HepG2 (cell line): ENCODE measurements at regions not wholly inside any gene's neighbourhood (a gene's known extent, or its start where the extent isn't known, plus 50 kb on each side); places are given as distances from the start of the nearest gene placed in this dataset.

ENCODE experiments used
- ATAC-seq: fragments of 200-7000 bp; cut with Tn5 transposase; 3 replicates; pipeline ENCODE4 v1.9.1; 2020; ENCODE audit warnings: mild to moderate bottlenecking, moderate library complexity
- BruUV-seq: library from RNA; stranded (reverse); fragments of 400-500 nt; replicated peaks from 2 replicates; lab custom pipeline; 2021; lab: Mats Ljungman, UMichigan
- CTCF ChIA-PET: fragments of 300-600 bp; formaldehyde crosslinking; extraction: SDS; loops from one replicate; lab custom pipeline; 2021; ENCODE audit warnings: low total read pairs, inconsistent platforms, low intra/inter-chr PET ratio; lab: Yijun Ruan, JAX
- POLR2A ChIA-PET: fragments of 350-600 bp; sonication (Branson Sonifier 250); formaldehyde crosslinking; loops from one replicate; lab custom pipeline; 2020; ENCODE audit warnings: antibody characterized with exemption, inconsistent platforms; lab: Yijun Ruan, JAX
- DNase-seq: peaks from one replicate; pipeline ENCODE4 v3.0.0-alpha.2; 2015; ENCODE audit warnings: low spot score
- FAIRE-seq: peaks from 3 replicates; lab custom pipeline; 2011; peaks lifted over from hg19 to GRCh38; lab: Jason Lieb, UNC
- H2AFZ ChIP-seq: one replicate; pipeline ENCODE4 v1.6.1; 2011; ENCODE audit warnings: low read length, inconsistent platforms
- H3K27ac ChIP-seq: fragments of 300-600 bp; 3 replicates; pipeline ENCODE4 v1.8.0; 2011; ENCODE audit warnings: mixed run types, mild to moderate bottlenecking, mixed read lengths, low read length, inconsistent platforms; ENCODE audit not compliant: insufficient read depth; ENCODE audit errors: extremely low read length
- H3K27me3 ChIP-seq, 2 experiments: fragments of 200-600 bp in 1 of 2; 2 replicates in 1 of 2; 3 replicates in 1 of 2; pipeline versions ENCODE4 v1.6.0 to v1.8.0; 2011; ENCODE audit warnings: low read length in 2 of 2, mild to moderate bottlenecking in 2 of 2, moderate library complexity in 2 of 2, inconsistent platforms in 1 of 2; ENCODE audit not compliant: insufficient read depth in 2 of 2, control insufficient read depth in 1 of 2
- H3K36me3 ChIP-seq, 2 experiments: fragments of 200-600 bp in 1 of 2; replicated peaks in 1 of 2; 2 replicates in 1 of 2; 3 replicates in 1 of 2; pipeline versions ENCODE4 v1.5.1 to v1.8.0; 2011; ENCODE audit warnings: low read length in 2 of 2, inconsistent platforms in 1 of 2; ENCODE audit not compliant: insufficient read depth in 2 of 2, control insufficient read depth in 1 of 2
- H3K4me1 ChIP-seq: 2 replicates; pipeline ENCODE4 v1.5.1; 2012; ENCODE audit warnings: low read length, inconsistent platforms; ENCODE audit not compliant: insufficient read depth
- H3K4me2 ChIP-seq: 2 replicates; pipeline ENCODE4 v1.6.0; 2011; ENCODE audit warnings: low read depth, low read length, inconsistent platforms
- H3K4me3 ChIP-seq, 3 experiments: fragments of 200-600 bp in 1 of 3; sonication (generic), shearing (Covaris generic) in 1 of 3; replicated peaks in 1 of 3; 2 replicates each; pipeline ENCODE4 v1.5.1; 2011 to 2016; ENCODE audit warnings: low read length in 3 of 3, inconsistent platforms in 2 of 3, low read depth in 2 of 3, mild to moderate bottlenecking in 2 of 3, control low read depth in 1 of 3, mixed read lengths in 1 of 3; ENCODE audit not compliant: insufficient read depth in 1 of 3
- H3K79me2 ChIP-seq: one replicate; pipeline ENCODE4 v1.6.1; 2011; ENCODE audit warnings: low read length, inconsistent platforms; ENCODE audit not compliant: insufficient read depth
- H3K9ac ChIP-seq: 2 replicates; pipeline ENCODE4 v1.6.0; 2011; ENCODE audit warnings: mild to moderate bottlenecking, low read depth, low read length, inconsistent platforms; ENCODE audit not compliant: insufficient read depth
- H3K9me3 ChIP-seq: 2 replicates; pipeline ENCODE4 v1.5.1; 2012; ENCODE audit warnings: mild to moderate bottlenecking, low read length
- H4K20me1 ChIP-seq: 2 replicates; pipeline ENCODE4 v1.6.0; 2011; ENCODE audit warnings: inconsistent platforms, mild to moderate bottlenecking, low read length, moderate library complexity; ENCODE audit not compliant: insufficient read depth
- ATAD3A ChIP-seq: sonication (generic); formaldehyde crosslinking; IDR thresholded peaks from 2 replicates; pipeline ENCODE4 v1.4.0; 2020; ENCODE audit warnings: missing genetic modification reagents
- ATRX ChIP-seq: sonication (generic); formaldehyde crosslinking; IDR thresholded peaks from 2 replicates; pipeline ENCODE4 v1.4.0; 2020; ENCODE audit warnings: missing genetic modification reagents, borderline replicate concordance
- CEBPG ChIP-seq: IDR thresholded peaks from 2 replicates; pipeline ENCODE4 v1.6.1; 2016
- DNMT3B ChIP-seq: conservative IDR thresholded peaks from 2 replicates; pipeline ENCODE4 v1.6.1; 2016; ENCODE audit warnings: missing biosample characterization, control low read depth
- ETV6 ChIP-seq: sonication (generic); formaldehyde crosslinking; conservative IDR thresholded peaks from 2 replicates; pipeline ENCODE4 v1.4.0; 2020; ENCODE audit warnings: missing genetic modification reagents
- FOXC1 ChIP-seq: sonication (generic); formaldehyde crosslinking; IDR thresholded peaks from 2 replicates; pipeline ENCODE4 v1.8.0; 2022; ENCODE audit warnings: mild to moderate bottlenecking, missing genetic modification reagents, borderline replicate concordance
- HDAC1 ChIP-seq: sonication (generic); formaldehyde crosslinking; IDR thresholded peaks from 2 replicates; pipeline ENCODE4 v1.5.1; 2020; ENCODE audit warnings: mild to moderate bottlenecking, missing genetic modification reagents
- HMG20B ChIP-seq: conservative IDR thresholded peaks from 2 replicates; pipeline ENCODE4 v1.6.1; 2016; ENCODE audit warnings: missing genetic modification reagents, missing compliant biosample characterization
- JUNB ChIP-seq: sonication (generic); formaldehyde crosslinking; IDR thresholded peaks from 2 replicates; pipeline ENCODE4 v1.8.0; 2022; ENCODE audit warnings: missing genetic modification reagents, mild to moderate bottlenecking, borderline replicate concordance
- PHF21A ChIP-seq: sonication (generic); formaldehyde crosslinking; IDR thresholded peaks from 2 replicates; pipeline ENCODE4 v1.5.0; 2020; ENCODE audit warnings: mild to moderate bottlenecking, missing genetic modification reagents
- REPIN1 ChIP-seq: sonication (generic); formaldehyde crosslinking; IDR thresholded peaks from 2 replicates; pipeline ENCODE4 v1.8.0; 2022; ENCODE audit warnings: missing genetic modification reagents, low read depth, mild to moderate bottlenecking, borderline replicate concordance
- ZFX ChIP-seq: sonication (generic); formaldehyde crosslinking; IDR thresholded peaks from 2 replicates; pipeline ENCODE4 v1.4.0; 2020; ENCODE audit warnings: mild to moderate bottlenecking, low read depth, missing genetic modification reagents, moderate library complexity
- ZNF441 ChIP-seq: sonication (generic); formaldehyde crosslinking; IDR thresholded peaks from 2 replicates; pipeline ENCODE4 v1.7.0; 2021; ENCODE audit warnings: missing genetic modification reagents, borderline replicate concordance
- ZNF451 ChIP-seq: sonication (generic); formaldehyde crosslinking; IDR thresholded peaks from 2 replicates; pipeline ENCODE4 v1.5.0; 2020; ENCODE audit warnings: mild to moderate bottlenecking, missing genetic modification reagents
- ZNF557 ChIP-seq: sonication (generic); formaldehyde crosslinking; IDR thresholded peaks from 2 replicates; pipeline ENCODE4 v1.4.0; 2020; ENCODE audit warnings: missing genetic modification reagents
- ZNF788 ChIP-seq: sonication (generic); formaldehyde crosslinking; IDR thresholded peaks from 2 replicates; pipeline ENCODE4 v1.5.0; 2020; ENCODE audit warnings: mild to moderate bottlenecking, missing genetic modification reagents, borderline replicate concordance
- ZNF883 ChIP-seq: sonication (generic); formaldehyde crosslinking; IDR thresholded peaks from 2 replicates; pipeline ENCODE4 v1.5.1; 2020; ENCODE audit warnings: mild to moderate bottlenecking, missing genetic modification reagents; ENCODE audit errors: not compliant biosample characterization
- ZSCAN20 ChIP-seq: sonication (generic); formaldehyde crosslinking; IDR thresholded peaks from 2 replicates; pipeline ENCODE4 v1.4.0; 2020; ENCODE audit warnings: missing genetic modification reagents, mild to moderate bottlenecking, borderline replicate concordance
- WGBS: methylation state at CpG from one replicate; pipeline ENCODE4 v1.1.6; 2017; ENCODE audit warnings: low lambda C conversion rate; 5-methylcytosine and 5-hydroxymethylcytosine counted together
- in situ Hi-C: cut with HindIII; loops from 2 replicates; pipeline ENCODE4 v1.10.0; 2017; ENCODE audit warnings: low pct_unique_long_range_greater_than_20kb; ENCODE audit not compliant: extremely low pct_ligation_motif_present
- intact Hi-C: fragments of 100-400 bp; cut with micrococcal nuclease; formaldehyde crosslinking; loops from one replicate; pipeline ENCODE4 v1.10.0; 2022; ENCODE audit not compliant: unreplicated experiment
- TF ChIP-seq, protein P1 (sequence below): sonication (generic); formaldehyde crosslinking; IDR thresholded peaks from 2 replicates; pipeline ENCODE4 v1.4.0; 2020; ENCODE audit warnings: missing genetic modification reagents
- TF ChIP-seq, protein P2 (sequence below): sonication (generic); formaldehyde crosslinking; IDR thresholded peaks from 2 replicates; pipeline ENCODE4 v1.4.0; 2020; ENCODE audit warnings: mild to moderate bottlenecking, missing genetic modification reagents
- TF ChIP-seq, protein P3 (sequence below): sonication (generic); formaldehyde crosslinking; IDR thresholded peaks from 2 replicates; pipeline ENCODE4 v1.4.0; 2020; ENCODE audit warnings: mild to moderate bottlenecking, low read depth, missing genetic modification reagents
- TF ChIP-seq, protein P4 (sequence below): IDR thresholded peaks from 2 replicates; pipeline ENCODE4 v1.6.1; 2016; ENCODE audit warnings: missing genetic modification reagents, missing compliant biosample characterization

DNA sequence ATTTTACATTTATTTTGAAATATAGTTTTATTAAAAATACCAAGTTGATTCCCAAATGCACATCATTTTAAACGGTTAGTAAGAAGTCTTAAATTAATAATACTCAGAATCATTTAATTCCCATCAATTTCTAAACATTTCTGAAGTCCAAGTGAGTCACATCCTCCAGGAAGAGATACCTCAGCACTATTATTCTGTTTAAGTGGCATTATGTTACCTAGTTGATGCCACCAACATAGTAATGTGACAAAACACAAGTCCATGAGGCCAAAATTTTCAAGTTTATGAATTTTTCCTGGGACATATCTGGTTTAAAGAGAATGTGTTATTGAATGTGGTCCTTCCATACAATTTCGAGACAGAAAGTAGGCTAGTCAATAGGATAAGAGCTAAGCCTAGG is 1348.3 kb upstream of the CDH9 start (continued):
- no peak for TF ChIP-seq HMG20B (CRISPR knock-in tag)
- TF ChIP-seq, protein P1, sequence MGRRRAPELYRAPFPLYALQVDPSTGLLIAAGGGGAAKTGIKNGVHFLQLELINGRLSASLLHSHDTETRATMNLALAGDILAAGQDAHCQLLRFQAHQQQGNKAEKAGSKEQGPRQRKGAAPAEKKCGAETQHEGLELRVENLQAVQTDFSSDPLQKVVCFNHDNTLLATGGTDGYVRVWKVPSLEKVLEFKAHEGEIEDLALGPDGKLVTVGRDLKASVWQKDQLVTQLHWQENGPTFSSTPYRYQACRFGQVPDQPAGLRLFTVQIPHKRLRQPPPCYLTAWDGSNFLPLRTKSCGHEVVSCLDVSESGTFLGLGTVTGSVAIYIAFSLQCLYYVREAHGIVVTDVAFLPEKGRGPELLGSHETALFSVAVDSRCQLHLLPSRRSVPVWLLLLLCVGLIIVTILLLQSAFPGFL (CRISPR knock-in tag) = no peak
- TF ChIP-seq, protein P2, sequence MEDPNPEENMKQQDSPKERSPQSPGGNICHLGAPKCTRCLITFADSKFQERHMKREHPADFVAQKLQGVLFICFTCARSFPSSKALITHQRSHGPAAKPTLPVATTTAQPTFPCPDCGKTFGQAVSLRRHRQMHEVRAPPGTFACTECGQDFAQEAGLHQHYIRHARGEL (CRISPR knock-in tag) = no peak
- TF ChIP-seq ZNF451 (CRISPR knock-in tag) = no peak
- TF ChIP-seq, protein P3, sequence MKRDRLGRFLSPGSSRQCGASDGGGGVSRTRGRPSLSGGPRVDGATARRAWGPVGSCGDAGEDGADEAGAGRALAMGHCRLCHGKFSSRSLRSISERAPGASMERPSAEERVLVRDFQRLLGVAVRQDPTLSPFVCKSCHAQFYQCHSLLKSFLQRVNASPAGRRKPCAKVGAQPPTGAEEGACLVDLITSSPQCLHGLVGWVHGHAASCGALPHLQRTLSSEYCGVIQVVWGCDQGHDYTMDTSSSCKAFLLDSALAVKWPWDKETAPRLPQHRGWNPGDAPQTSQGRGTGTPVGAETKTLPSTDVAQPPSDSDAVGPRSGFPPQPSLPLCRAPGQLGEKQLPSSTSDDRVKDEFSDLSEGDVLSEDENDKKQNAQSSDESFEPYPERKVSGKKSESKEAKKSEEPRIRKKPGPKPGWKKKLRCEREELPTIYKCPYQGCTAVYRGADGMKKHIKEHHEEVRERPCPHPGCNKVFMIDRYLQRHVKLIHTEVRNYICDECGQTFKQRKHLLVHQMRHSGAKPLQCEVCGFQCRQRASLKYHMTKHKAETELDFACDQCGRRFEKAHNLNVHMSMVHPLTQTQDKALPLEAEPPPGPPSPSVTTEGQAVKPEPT = no peak
- TF ChIP-seq ZSCAN20 (CRISPR knock-in tag) = no peak
- TF ChIP-seq ZNF788 (CRISPR knock-in tag) = no peak
- no peak for TF ChIP-seq ATRX (CRISPR knock-in tag)

DNA sequence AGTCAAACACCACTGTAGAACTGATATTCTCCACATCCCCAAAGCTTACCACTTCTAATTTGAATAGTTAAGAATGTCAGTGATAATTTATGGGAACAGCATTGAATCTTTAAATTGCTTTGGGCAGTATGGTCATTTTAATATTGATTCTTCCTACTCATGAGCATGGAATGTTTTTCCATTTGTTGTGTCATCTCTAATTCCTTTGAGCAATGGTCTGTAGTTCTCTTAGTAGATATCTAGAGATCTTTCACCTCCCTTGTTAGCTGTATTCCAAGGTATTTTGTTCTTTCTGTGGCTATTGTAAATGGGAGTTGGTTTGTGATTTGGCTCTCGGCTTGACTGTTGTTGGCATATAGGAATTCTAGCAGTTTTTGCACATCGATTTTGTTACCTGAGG is 1341.8 kb upstream of the CDH9 start:
- 10% methylated on average over 2 of the region's 2 CpGs for WGBS
- Histone ChIP-seq H3K9me3 (no peaks in the 10 kb centered on the region), H3K9ac (no peak overlapping the region), H3K36me3 (no peaks in the 10 kb centered on the region), H3K4me2 (no peak overlapping the region), H3K27me3 (no peaks in the 10 kb centered on the region), H3K27ac (no peak overlapping the region), H3K79me2 (no peaks in the 10 kb centered on the region), H4K20me1 (no peaks in the 10 kb centered on the region), H3K4me1 (no peaks in the 10 kb centered on the region), H2AFZ (no peak overlapping the region), H3K4me3 (no peak overlapping the region)
- CTCF ChIA-PET = no interaction called here
- BruUV-seq = no TSS peak
- DNase-seq (no peak), ATAC-seq (no peak), FAIRE-seq (no peak)
- TF ChIP-seq ZFX (CRISPR knock-in tag) (no peak), ZNF883 (CRISPR knock-in tag) (no peak), FOXC1 (CRISPR knock-in tag) (no peak), JUNB (CRISPR knock-in tag) (no peak), REPIN1 (CRISPR knock-in tag) (no peak), DNMT3B (CRISPR knock-in tag) (no peak), PHF21A (no peak), CEBPG (CRISPR knock-in tag) (no peak), ZNF557 (CRISPR knock-in tag) (no peak), ATAD3A (CRISPR knock-in tag) (no peak), ETV6 (CRISPR knock-in tag) (no peak), HDAC1 (CRISPR knock-in tag) (no peak), ZNF441 (no peak)
- TF ChIP-seq, protein P4, sequence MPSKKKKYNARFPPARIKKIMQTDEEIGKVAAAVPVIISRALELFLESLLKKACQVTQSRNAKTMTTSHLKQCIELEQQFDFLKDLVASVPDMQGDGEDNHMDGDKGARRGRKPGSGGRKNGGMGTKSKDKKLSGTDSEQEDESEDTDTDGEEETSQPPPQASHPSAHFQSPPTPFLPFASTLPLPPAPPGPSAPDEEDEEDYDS (CRISPR knock-in tag) = no peak
- in situ Hi-C loops = no loop called here
- intact Hi-C loops = no loop called here
- POLR2A ChIA-PET = no interaction called here
